Urinary bladder (tissue), 3 donors: ENCODE measurements at regions not wholly inside any gene's neighbourhood (a gene's known extent, or its start where the extent isn't known, plus 50 kb on each side); places are given as distances from the start of the nearest gene placed in this dataset.
"Not testable (repeated sequence)": the region's sequence is repeated elsewhere in the genome, so short reads cannot be mapped to it uniquely, and the experiment has no call there.

Experiments
- DNase-seq: peaks from one replicate; pipeline ENCODE4 v3.0.0-alpha.2; 2015; ENCODE audit errors: extremely low spot score
- H3K27ac ChIP-seq: one replicate; pipeline ENCODE4 v1.5.1; 2013; ENCODE audit warnings: low read depth, mild to moderate bottlenecking, moderate library complexity
- H3K36me3 ChIP-seq: one replicate; pipeline ENCODE4 v1.6.1; 2013; ENCODE audit warnings: mild to moderate bottlenecking, moderate library complexity; ENCODE audit not compliant: insufficient read depth
- H3K4me1 ChIP-seq: one replicate; pipeline ENCODE4 v1.6.1; 2013; ENCODE audit warnings: mild to moderate bottlenecking, moderate library complexity; ENCODE audit not compliant: insufficient read depth
- H3K4me3 ChIP-seq: one replicate; pipeline ENCODE4 v1.5.1; 2013; ENCODE audit warnings: low read depth, low read length
- WGBS: extraction: QIAGEN DNeasy Blood & Tissue Kit; methylation state at CpG from one replicate; pipeline ENCODE4 v1.1.7; 2013; 5-methylcytosine and 5-hydroxymethylcytosine counted together
- donor health status: healthy with polysubstance abuse.
- donor health status: healthy.

GRCh38 chr3:84245789-84246188 lies 713.0 kb upstream of the CADM2 start:
- no peaks in the 10 kb centered on the region for H3K4me1 ChIP-seq
- no peaks in the 10 kb centered on the region for H3K36me3 ChIP-seq
- no peak overlapping the region for H3K4me3 ChIP-seq
- H3K27ac ChIP-seq = no peak overlapping the region
- DNase-seq = no peak
- WGBS = 63% methylated on average over 1 of the region's 1 CpG

- DNase-seq = no peak
- 72% methylated on average over 3 of the region's 3 CpGs for WGBS
- Histone ChIP-seq H3K4me1 (no peaks in the 10 kb centered on the region), H3K27ac (no peak overlapping the region), H3K4me3 (no peak overlapping the region), H3K36me3 (no peaks in the 10 kb centered on the region)
These were observed 698.2 kb upstream of the CADM2 start for GRCh38 chr3:84260596-84260995.

DNA sequence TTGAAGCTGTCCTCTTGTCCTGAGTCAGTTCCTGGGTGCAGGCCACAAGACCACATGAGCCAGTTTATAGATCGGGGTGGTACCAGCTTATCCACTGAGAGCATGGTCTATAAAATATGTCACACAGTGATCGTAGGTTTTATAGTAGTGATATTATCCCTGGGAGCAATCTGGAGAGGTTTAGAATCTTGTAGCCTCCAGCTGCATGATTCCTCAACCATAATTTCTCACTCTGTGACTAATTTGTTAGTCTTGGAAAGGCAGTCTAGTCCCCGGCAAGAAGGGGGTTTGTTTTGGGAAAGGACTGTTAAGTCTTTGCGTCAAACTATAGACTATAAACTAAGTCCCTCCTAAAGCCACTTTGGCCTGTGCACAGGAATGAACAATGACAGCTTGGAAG lies 693.0 kb upstream of the CADM2 start:
- DNase-seq = no peak
- H3K4me3 ChIP-seq = no peak overlapping the region
- H3K4me1 ChIP-seq = no peaks in the 10 kb centered on the region
- WGBS = 54% methylated on average over 4 of the region's 4 CpGs
- H3K36me3 ChIP-seq = no peaks in the 10 kb centered on the region
- H3K27ac ChIP-seq = no peak overlapping the region

- no peak overlapping the region for H3K27ac ChIP-seq
- H3K4me1 ChIP-seq = no peaks in the 10 kb centered on the region
- no peak for DNase-seq
- WGBS = 80% methylated on average over 2 of the region's 2 CpGs
- H3K36me3 ChIP-seq = no peaks in the 10 kb centered on the region
- H3K4me3 ChIP-seq = no peak overlapping the region
These were observed 683.3 kb upstream of the CADM2 start for GRCh38 chr3:84275532-84275931.

DNA sequence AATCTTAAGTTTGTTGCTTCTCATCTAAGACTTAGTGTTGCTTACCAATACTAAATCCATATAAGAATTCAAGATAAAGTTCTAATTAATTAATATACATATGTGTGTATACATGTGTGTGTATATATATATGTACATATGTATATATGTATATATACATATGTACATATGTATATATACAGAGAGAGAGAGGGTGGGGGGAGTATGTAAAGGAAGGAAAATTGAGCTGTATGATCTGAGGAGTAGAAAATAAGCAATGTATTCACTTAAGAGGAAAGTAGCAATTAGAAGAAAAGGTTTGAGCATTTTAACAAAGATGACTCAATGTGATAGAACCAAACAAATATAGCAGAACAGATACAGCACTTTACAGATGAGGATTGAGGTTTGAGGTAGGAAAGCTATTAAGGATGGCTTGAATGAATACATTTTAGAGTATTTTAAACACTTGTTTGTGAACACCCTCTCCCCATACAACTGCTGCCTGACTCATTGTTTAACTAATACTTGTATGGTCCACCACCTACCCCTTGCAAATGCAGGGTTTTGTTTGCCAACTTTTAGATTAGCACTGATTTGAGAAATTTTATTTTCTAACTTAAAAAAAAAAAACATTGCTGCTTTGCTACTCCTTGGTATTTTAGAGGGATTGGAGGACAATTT lies 681.1 kb upstream of the CADM2 start:
- Histone ChIP-seq H3K4me1 (no peaks in the 10 kb centered on the region), H3K27ac (no peak overlapping the region), H3K4me3 (no peak overlapping the region), H3K36me3 (no peaks in the 10 kb centered on the region)
- DNase-seq = no peak

DNA sequence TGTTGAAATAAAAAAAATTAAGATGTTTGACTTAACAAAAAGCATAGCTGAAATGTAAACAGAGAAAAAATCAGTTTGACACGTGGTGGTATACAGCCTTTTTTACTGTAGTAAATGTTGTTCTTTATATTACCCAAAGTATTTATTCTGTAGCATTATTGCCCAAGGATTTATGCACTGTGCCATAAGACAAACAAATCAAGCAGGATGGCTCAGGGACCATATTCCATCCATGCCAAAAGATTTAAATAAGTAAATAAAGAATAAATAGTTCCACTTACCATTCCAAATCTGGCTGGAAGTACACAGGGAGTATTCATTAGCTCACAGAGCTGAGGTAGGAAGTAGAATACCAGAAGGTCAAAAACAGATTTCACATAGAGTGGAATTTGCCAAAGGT lies 666.7 kb upstream of the CADM2 start:
- 21% methylated on average over 1 of the region's 1 CpG for WGBS

GRCh38 chr3:84299329-84299728 lies 659.5 kb upstream of the CADM2 start:
- WGBS = 60% methylated on average over 6 of the region's 6 CpGs

More for the DNA sequence above, 666.7 kb upstream of the CADM2 start:
- Histone ChIP-seq H3K27ac (no peak overlapping the region), H3K4me1 (no peaks in the 10 kb centered on the region), H3K36me3 (no peaks in the 10 kb centered on the region), H3K4me3 (no peak overlapping the region)
- no peak for DNase-seq

DNA sequence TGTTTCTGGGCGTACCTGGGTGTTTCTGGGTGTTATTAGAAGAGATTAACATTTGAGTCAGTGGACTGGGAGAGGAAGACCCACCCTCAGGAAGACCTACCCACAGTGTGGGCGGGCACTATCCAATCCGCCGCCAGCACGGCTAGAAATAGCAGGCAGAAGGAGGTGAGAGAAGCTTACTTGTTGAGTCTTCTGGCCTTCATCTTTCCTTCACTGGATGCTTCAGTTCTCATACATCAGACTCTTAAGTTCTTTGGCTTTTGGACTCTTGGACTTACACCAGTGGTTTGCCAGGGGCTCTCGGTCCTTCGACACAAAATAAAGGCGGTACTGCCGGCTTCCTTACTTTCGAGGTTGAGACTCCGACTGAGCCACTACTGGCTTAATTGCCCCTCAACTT lies 654.6 kb upstream of the CADM2 start:
- no peaks in the 10 kb centered on the region for H3K36me3 ChIP-seq
- no peak overlapping the region for H3K4me3 ChIP-seq
- H3K4me1 ChIP-seq = no peaks in the 10 kb centered on the region
- no peak for DNase-seq
- H3K27ac ChIP-seq = no peak overlapping the region
- 94% methylated on average over 11 of the region's 11 CpGs for WGBS

More at GRCh38 chr3:84299329-84299728, 659.5 kb upstream of the CADM2 start:
- Histone ChIP-seq H3K4me3 (no peak overlapping the region), H3K27ac (no peak overlapping the region), H3K36me3 (no peaks in the 10 kb centered on the region), H3K4me1 (no peaks in the 10 kb centered on the region)
- DNase-seq = no peak

DNA sequence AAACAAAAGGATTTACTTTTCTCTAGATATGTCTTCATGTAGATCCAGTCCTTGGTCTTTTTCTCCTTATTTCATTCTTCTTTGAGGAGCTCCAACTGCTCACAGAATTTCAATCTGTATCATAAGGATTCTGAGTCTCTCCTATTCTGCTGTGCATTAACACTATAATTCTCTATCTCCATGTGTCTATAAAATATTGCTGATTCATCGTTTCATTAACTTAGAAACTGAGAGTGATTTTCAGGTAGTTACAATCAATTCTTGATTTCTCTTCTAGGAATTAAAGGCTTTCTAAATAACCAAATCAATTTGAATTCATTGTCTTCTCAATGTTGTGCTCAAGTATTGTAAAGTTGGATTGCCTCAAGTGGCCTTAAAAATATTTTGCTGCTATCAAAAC lies 651.5 kb upstream of the CADM2 start:
- Histone ChIP-seq H3K4me3 (no peak overlapping the region), H3K4me1 (no peaks in the 10 kb centered on the region), H3K36me3 (no peaks in the 10 kb centered on the region), H3K27ac (no peak overlapping the region)
- no peak for DNase-seq
- WGBS = 74% methylated on average over 1 of the region's 1 CpG

- Histone ChIP-seq H3K36me3 (no peaks in the 10 kb centered on the region), H3K4me3 (no peak overlapping the region), H3K4me1 (no peaks in the 10 kb centered on the region), H3K27ac (no peak overlapping the region)
- DNase-seq = no peak
- WGBS = 59% methylated on average over 3 of the region's 3 CpGs
These were observed 650.4 kb upstream of the CADM2 start for GRCh38 chr3:84308379-84308778.

DNA sequence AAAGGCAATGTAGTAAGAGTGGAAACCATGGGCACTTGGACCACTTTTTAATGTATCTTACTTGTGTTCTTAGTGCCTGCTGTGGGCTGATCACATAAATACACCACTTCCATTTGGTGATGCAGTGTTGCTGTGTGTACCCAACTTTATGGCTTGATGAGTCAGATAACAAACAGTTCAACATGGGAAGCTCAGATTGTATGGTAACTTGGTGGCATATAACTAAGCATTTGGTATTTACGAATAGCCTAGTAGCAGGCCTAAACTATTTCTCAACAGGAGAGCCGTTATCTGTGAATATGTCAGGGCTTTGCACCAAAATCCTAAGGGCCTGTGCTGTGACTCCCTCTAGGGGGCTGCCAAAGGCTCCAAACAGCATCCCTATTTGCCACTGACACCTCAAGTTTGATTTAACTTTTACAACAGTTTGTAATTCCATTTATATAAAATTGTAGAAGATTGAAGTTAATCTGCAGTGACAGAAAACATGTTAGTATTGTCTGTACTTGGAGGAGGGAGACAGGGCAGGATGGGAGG lies 640.4 kb upstream of the CADM2 start:
- Histone ChIP-seq H3K27ac (no peak overlapping the region), H3K4me3 (no peak overlapping the region), H3K36me3 (no peaks in the 10 kb centered on the region), H3K4me1 (no peaks in the 10 kb centered on the region)
- WGBS = 44% methylated on average over 2 of the region's 2 CpGs
- DNase-seq = no peak

GRCh38 chr3:84365563-84366278 lies 593.1 kb upstream of the CADM2 start:
- not testable (repeated sequence) for H3K27ac ChIP-seq, H3K4me3 ChIP-seq, DNase-seq, H3K36me3 ChIP-seq, H3K4me1 ChIP-seq
- WGBS = 62% methylated on average over 9 of the region's 9 CpGs
